GM19438 (cell line): ENCODE measurements at regions not wholly inside any gene's neighbourhood (a gene's known extent, or its start where the extent isn't known, plus 50 kb on each side); places are given as distances from the start of the nearest gene placed in this dataset.

ENCODE experiments used
- ATAC-seq: cut with Tn5 transposase; IDR thresholded peaks from one replicate; pipeline ENCODE4 v1.9.1; 2021; ENCODE audit warnings: low read depth; ENCODE audit not compliant: unreplicated experiment

- no peak for ATAC-seq
These were observed 663.7 kb downstream of the PLCL1 start for GRCh38 chr2:198468136-198468535.

- ATAC-seq, result no peak
These were observed 661.6 kb downstream of the PLCL1 start for GRCh38 chr2:198465970-198466369.

- ATAC-seq, result no peak
These were observed 652.0 kb downstream of the PLCL1 start for GRCh38 chr2:198456418-198456817.

- no peak for ATAC-seq
These were observed 649.5 kb downstream of the PLCL1 start for GRCh38 chr2:198453866-198454265.

- ATAC-seq, result no peak
These were observed 647.9 kb downstream of the PLCL1 start for GRCh38 chr2:198452327-198452726.

GRCh38 chr2:198448789-198449188, 644.4 kb downstream of the PLCL1 start:
- ATAC-seq, result no peak

GRCh38 chr2:198444800-198445287, 640.5 kb downstream of the PLCL1 start:
- ATAC-seq, result no peak

GRCh38 chr2:198441901-198442300, 637.5 kb downstream of the PLCL1 start:
- no peak for ATAC-seq

GRCh38 chr2:198441246-198441645, 636.9 kb downstream of the PLCL1 start:
- ATAC-seq, result no peak

GRCh38 chr2:198440833-198441232, 636.4 kb downstream of the PLCL1 start:
- ATAC-seq, result no peak

- no peak for ATAC-seq
These were observed 633.9 kb downstream of the PLCL1 start for GRCh38 chr2:198438331-198438730.

GRCh38 chr2:198424112-198424511, 619.7 kb downstream of the PLCL1 start:
- ATAC-seq, result no peak

GRCh38 chr2:198417836-198418235, 613.4 kb downstream of the PLCL1 start:
- no peak for ATAC-seq

GRCh38 chr2:198414976-198415375, 610.6 kb downstream of the PLCL1 start:
- no peak for ATAC-seq

- ATAC-seq, result no peak
These were observed 607.5 kb downstream of the PLCL1 start for GRCh38 chr2:198411936-198412335.

- ATAC-seq, result no peak
These were observed 603.8 kb downstream of the PLCL1 start for GRCh38 chr2:198408171-198408570.

- no peak for ATAC-seq
These were observed 600.9 kb downstream of the PLCL1 start for GRCh38 chr2:198405311-198405710.

GRCh38 chr2:198401644-198402043, 597.3 kb downstream of the PLCL1 start:
- no peak for ATAC-seq

- no peak for ATAC-seq
These were observed 596.6 kb downstream of the PLCL1 start for GRCh38 chr2:198400999-198401398.

GRCh38 chr2:198394208-198394607, 589.8 kb downstream of the PLCL1 start:
- ATAC-seq, result no peak

- no peak for ATAC-seq
These were observed 586.3 kb downstream of the PLCL1 start for GRCh38 chr2:198390670-198391069.

- no peak for ATAC-seq
These were observed 583.3 kb downstream of the PLCL1 start for GRCh38 chr2:198387677-198388076.

- ATAC-seq, result no peak
These were observed 581.5 kb downstream of the PLCL1 start for GRCh38 chr2:198385856-198386255.
